Natural killer cell (primary cell): ENCODE measurements at regions not wholly inside any gene's neighbourhood (a gene's known extent, or its start where the extent isn't known, plus 50 kb on each side); places are given as distances from the start of the nearest gene placed in this dataset.

Source experiments
- ATAC-seq, 3 donors: fragments of 150-1000 bp in 2 of 3; fragments of 200-7000 bp in 1 of 3; cut with Tn5 transposase; 1 replicate in 1 of 3; 2 replicates in 2 of 3; pipeline ENCODE4 v1.10.0; 2021; ENCODE audit warnings: mild to moderate bottlenecking in 2 of 3, moderate library complexity in 2 of 3
- DNase-seq, 2 donors: peaks; one replicate each; pipeline versions ENCODE4 v3.0.0 to v3.0.0-alpha.2; 2013 to 2021; ENCODE audit warnings: mixed read lengths in 1 of 2
- H3K27ac ChIP-seq: one replicate; pipeline ENCODE4 v1.5.1; 2013; ENCODE audit warnings: mild to moderate bottlenecking, low read length
- H3K27me3 ChIP-seq: one replicate; pipeline ENCODE4 v1.6.1; 2013; ENCODE audit warnings: low read length; ENCODE audit not compliant: control insufficient read depth, insufficient read depth
- H3K36me3 ChIP-seq: one replicate; pipeline ENCODE4 v1.6.1; 2013; ENCODE audit warnings: low read length; ENCODE audit not compliant: control insufficient read depth, insufficient read depth
- H3K4me1 ChIP-seq: one replicate; pipeline ENCODE4 v1.6.1; 2013; ENCODE audit warnings: low read length; ENCODE audit not compliant: control insufficient read depth, insufficient read depth
- H3K4me3 ChIP-seq: one replicate; pipeline ENCODE4 v1.5.1; 2013; ENCODE audit warnings: low read length
- H3K9me3 ChIP-seq: one replicate; pipeline ENCODE4 v1.6.1; 2013; ENCODE audit warnings: low read length; ENCODE audit not compliant: control insufficient read depth, insufficient read depth
- H3K27ac Mint-ChIP-seq, 2 donors: one replicate each; pipeline ENCODE4 v1.8.0; 2022; ENCODE audit warnings: mild to moderate bottlenecking in 2 of 2, mixed read lengths in 2 of 2, moderate library complexity in 1 of 2
- H3K27me3 Mint-ChIP-seq, 2 donors: one replicate each; pipeline ENCODE4 v1.8.0; 2022; ENCODE audit warnings: low read depth in 2 of 2, mixed read lengths in 2 of 2
- H3K36me3 Mint-ChIP-seq: one replicate; pipeline ENCODE4 v1.8.0; 2022; ENCODE audit warnings: mixed read lengths
- H3K4me1 Mint-ChIP-seq, 2 donors: one replicate each; pipeline ENCODE4 v1.8.0; 2022; ENCODE audit warnings: mixed read lengths in 2 of 2
- H3K4me3 Mint-ChIP-seq: one replicate; pipeline ENCODE4 v1.8.0; 2022; ENCODE audit warnings: mild to moderate bottlenecking, moderate library complexity, mixed read lengths
- H3K9me3 Mint-ChIP-seq, 2 donors: one replicate each; pipeline ENCODE4 v1.8.0; 2022; ENCODE audit warnings: mixed read lengths in 2 of 2
- WGBS: methylation state at CpG from one replicate; pipeline ENCODE4 v1.1.7; 2013; ENCODE audit warnings: missing lambda C conversion rate; ENCODE audit not compliant: insufficient coverage; 5-methylcytosine and 5-hydroxymethylcytosine counted together
- intact Hi-C: fragments of 100-400 bp; cut with micrococcal nuclease; formaldehyde crosslinking; loops from one replicate; pipeline ENCODE4 v1.14.2; 2022
- TF ChIP-seq, protein P1 (sequence below): fragments of 200-600 bp; IDR thresholded peaks from one replicate; pipeline ENCODE4 v1.8.0; 2022; ENCODE audit warnings: antibody characterized with exemption

GRCh38 chr7:109062798-109063197 is 493.1 kb downstream of the DNAJB9 start:
- H3K27me3 Mint-ChIP-seq = no peaks in the 10 kb centered on the region
- H3K9me3 Mint-ChIP-seq = peaks cover 16 to 27% of the 10 kb centered on the region in 2 donors
- ATAC-seq (no peak), DNase-seq (no peak)
- no peaks in the 10 kb centered on the region for H3K4me1 Mint-ChIP-seq
- Histone ChIP-seq H3K4me1 (no peaks in the 10 kb centered on the region), H3K9me3 (peaks cover 2% of the 10 kb centered on the region), H3K4me3 (no peak overlapping the region), H3K36me3 (no peaks in the 10 kb centered on the region), H3K27ac (no peak overlapping the region), H3K27me3 (no peaks in the 10 kb centered on the region)
- no peak overlapping the region for H3K27ac Mint-ChIP-seq
- no peaks in the 10 kb centered on the region for H3K36me3 Mint-ChIP-seq
- intact Hi-C loops = no loop called here
- H3K4me3 Mint-ChIP-seq = no peak overlapping the region
- WGBS = 88% methylated on average over 3 of the region's 4 CpGs
- TF ChIP-seq, protein P1, sequence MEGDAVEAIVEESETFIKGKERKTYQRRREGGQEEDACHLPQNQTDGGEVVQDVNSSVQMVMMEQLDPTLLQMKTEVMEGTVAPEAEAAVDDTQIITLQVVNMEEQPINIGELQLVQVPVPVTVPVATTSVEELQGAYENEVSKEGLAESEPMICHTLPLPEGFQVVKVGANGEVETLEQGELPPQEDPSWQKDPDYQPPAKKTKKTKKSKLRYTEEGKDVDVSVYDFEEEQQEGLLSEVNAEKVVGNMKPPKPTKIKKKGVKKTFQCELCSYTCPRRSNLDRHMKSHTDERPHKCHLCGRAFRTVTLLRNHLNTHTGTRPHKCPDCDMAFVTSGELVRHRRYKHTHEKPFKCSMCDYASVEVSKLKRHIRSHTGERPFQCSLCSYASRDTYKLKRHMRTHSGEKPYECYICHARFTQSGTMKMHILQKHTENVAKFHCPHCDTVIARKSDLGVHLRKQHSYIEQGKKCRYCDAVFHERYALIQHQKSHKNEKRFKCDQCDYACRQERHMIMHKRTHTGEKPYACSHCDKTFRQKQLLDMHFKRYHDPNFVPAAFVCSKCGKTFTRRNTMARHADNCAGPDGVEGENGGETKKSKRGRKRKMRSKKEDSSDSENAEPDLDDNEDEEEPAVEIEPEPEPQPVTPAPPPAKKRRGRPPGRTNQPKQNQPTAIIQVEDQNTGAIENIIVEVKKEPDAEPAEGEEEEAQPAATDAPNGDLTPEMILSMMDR = no peak

GRCh38 chr7:109073543-109073942 is 503.9 kb downstream of the DNAJB9 start:
- Mint-ChIP-seq H3K4me3 (no peak overlapping the region), H3K9me3 (peaks cover 8 to 11% of the 10 kb centered on the region in 2 donors), H3K36me3 (no peaks in the 10 kb centered on the region), H3K27me3 (no peaks in the 10 kb centered on the region), H3K4me1 (no peaks in the 10 kb centered on the region), H3K27ac (no peak overlapping the region)
- TF ChIP-seq, protein P1 = no peak
- H3K36me3 ChIP-seq = no peaks in the 10 kb centered on the region
- no peak for DNase-seq
- no peak overlapping the region for H3K27ac ChIP-seq
- 100% methylated on average over 3 of the region's 3 CpGs for WGBS
- no peak overlapping the region for H3K4me3 ChIP-seq
- no peaks in the 10 kb centered on the region for H3K4me1 ChIP-seq
- intact Hi-C loops = no loop called here
- H3K9me3 ChIP-seq = no peaks in the 10 kb centered on the region
- no peaks in the 10 kb centered on the region for H3K27me3 ChIP-seq
- ATAC-seq = no peak

- H3K27me3 ChIP-seq = no peaks in the 10 kb centered on the region
- DNase-seq (no peak), ATAC-seq (no peak)
- Mint-ChIP-seq H3K36me3 (no peaks in the 10 kb centered on the region), H3K27me3 (no peaks in the 10 kb centered on the region), H3K4me1 (no peaks in the 10 kb centered on the region), H3K9me3 (peaks cover 4 to 16% of the 10 kb centered on the region in 2 donors), H3K4me3 (no peak overlapping the region), H3K27ac (no peak overlapping the region)
- no peaks in the 10 kb centered on the region for H3K4me1 ChIP-seq
- H3K4me3 ChIP-seq = no peak overlapping the region
- WGBS = 92% methylated on average over 2 of the region's 2 CpGs
- no peak overlapping the region for H3K27ac ChIP-seq
- H3K36me3 ChIP-seq = no peaks in the 10 kb centered on the region
- H3K9me3 ChIP-seq = no peaks in the 10 kb centered on the region
- intact Hi-C loops = no loop called here
- TF ChIP-seq, protein P1 = no peak
Observed at GRCh38 chr7:109076396-109076972, 506.8 kb downstream of the DNAJB9 start.

DNA sequence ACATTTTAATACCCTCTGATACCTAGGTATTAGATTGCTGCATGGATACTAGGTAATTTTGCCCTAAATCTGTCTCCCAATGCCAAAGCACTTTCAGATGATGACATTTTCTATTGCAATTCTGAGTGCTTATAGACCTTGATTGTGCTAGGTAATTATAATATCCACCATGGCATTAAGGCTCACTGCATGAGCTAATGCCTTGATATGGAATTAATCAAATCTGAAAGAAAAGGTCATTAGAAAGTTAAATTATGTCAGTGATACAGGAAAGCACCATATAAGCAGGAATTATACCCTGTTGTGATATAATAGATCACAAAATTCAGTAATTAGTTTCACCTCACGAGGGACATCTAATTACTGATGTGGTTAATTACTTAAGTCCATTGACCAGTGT is 521.4 kb downstream of the DNAJB9 start:
- Mint-ChIP-seq H3K27me3 (no peaks in the 10 kb centered on the region), H3K4me1 (no peaks in the 10 kb centered on the region), H3K27ac (no peak overlapping the region), H3K9me3 (peaks cover 6 to 15% of the 10 kb centered on the region in 2 donors), H3K36me3 (no peaks in the 10 kb centered on the region), H3K4me3 (no peak overlapping the region)
- no CpG with 5 or more reads among the region's 1 CpG for WGBS
- H3K9me3 ChIP-seq = no peaks in the 10 kb centered on the region
- H3K27ac ChIP-seq = no peak overlapping the region
- H3K4me3 ChIP-seq = no peak overlapping the region
- H3K27me3 ChIP-seq = no peaks in the 10 kb centered on the region
- ATAC-seq (no peak), DNase-seq (no peak)
- intact Hi-C loops = no loop called here
- H3K36me3 ChIP-seq = no peaks in the 10 kb centered on the region
- TF ChIP-seq, protein P1 = no peak
- H3K4me1 ChIP-seq = no peaks in the 10 kb centered on the region
